ENCODE measurements at regions not wholly inside any gene's neighbourhood (a gene's known extent, or its start where the extent isn't known, plus 50 kb on each side); places are given as distances from the start of the nearest gene placed in this dataset.

DNA sequence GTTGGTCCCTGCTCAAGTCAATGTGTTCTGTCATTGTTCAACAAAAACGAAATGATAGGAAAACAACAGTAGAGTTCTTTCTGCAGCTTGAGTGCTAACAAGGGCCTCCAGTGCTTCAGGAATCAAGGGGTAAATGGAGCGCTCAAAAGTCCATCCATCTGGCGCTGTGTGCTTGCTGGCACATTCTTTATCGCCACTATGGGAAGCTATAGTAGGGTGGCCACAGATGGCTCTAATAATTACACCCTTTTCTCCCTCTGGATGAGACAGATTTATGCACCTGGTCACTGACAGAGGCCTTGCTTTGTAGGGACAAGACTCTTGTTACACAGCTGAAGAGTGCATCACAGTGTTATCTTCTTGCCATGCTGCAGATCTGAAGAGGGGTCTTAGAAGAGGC is 136.0 kb downstream of the GDAP2 start:
- ATAC-seq: no peak
- H3K4me3 ChIP-seq: no peak overlapping the region
- no peak for DNase-seq
- H3K9me3 ChIP-seq: no peaks in the 10 kb centered on the region
- no peaks in the 10 kb centered on the region for H3K27me3 ChIP-seq
- TF ChIP-seq, protein P1, sequence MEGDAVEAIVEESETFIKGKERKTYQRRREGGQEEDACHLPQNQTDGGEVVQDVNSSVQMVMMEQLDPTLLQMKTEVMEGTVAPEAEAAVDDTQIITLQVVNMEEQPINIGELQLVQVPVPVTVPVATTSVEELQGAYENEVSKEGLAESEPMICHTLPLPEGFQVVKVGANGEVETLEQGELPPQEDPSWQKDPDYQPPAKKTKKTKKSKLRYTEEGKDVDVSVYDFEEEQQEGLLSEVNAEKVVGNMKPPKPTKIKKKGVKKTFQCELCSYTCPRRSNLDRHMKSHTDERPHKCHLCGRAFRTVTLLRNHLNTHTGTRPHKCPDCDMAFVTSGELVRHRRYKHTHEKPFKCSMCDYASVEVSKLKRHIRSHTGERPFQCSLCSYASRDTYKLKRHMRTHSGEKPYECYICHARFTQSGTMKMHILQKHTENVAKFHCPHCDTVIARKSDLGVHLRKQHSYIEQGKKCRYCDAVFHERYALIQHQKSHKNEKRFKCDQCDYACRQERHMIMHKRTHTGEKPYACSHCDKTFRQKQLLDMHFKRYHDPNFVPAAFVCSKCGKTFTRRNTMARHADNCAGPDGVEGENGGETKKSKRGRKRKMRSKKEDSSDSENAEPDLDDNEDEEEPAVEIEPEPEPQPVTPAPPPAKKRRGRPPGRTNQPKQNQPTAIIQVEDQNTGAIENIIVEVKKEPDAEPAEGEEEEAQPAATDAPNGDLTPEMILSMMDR (IDR thresholded peaks at IDR 0.05): no peak
- TF ChIP-seq POLR2A (IDR thresholded peaks at IDR 0.05): no peak
- H3K4me1 ChIP-seq: peaks cover 0 to 28% (median 19%) of the 10 kb centered on the region in 12 donors
- intact Hi-C loops (cut with DNase I): loop anchor here in 1 of 10 donors (10.0 kb wide), 1 partner anchor 101 kb away; no protein-coding TSS in a partner anchor
- WGBS, 4 donors: 80 to 88% (median 85%) methylated on average over 4 of the region's 4 CpGs
- H3K36me3 ChIP-seq: no peaks in the 10 kb centered on the region
- peak overlapping the region in 6 of 12 donors; percentile 41 to 74 (median 62) for H3K27ac ChIP-seq

- H3K9me3 ChIP-seq: no peaks in the 10 kb centered on the region
- no peaks in the 10 kb centered on the region for H3K36me3 ChIP-seq
- peaks cover 0 to 28% (median 19%) of the 10 kb centered on the region in 12 donors for H3K4me1 ChIP-seq
- intact Hi-C loops (cut with DNase I): loop anchor here in 1 of 10 donors (10.0 kb wide), 1 partner anchor 101 kb away; no protein-coding TSS in a partner anchor
- TF ChIP-seq, protein P1 (IDR thresholded peaks at IDR 0.05): no peak
- TF ChIP-seq POLR2A (IDR thresholded peaks at IDR 0.05): no peak
- WGBS, 4 donors: 7 to 26% (median 14%) methylated on average over 1 of the region's 1 CpG
- peak in 3 of 5 donors; percentile 30 to 41 (median 41) for DNase-seq
- peak overlapping the region in 9 of 12 donors; percentile 2 to 74 (median 54) for H3K27ac ChIP-seq
- H3K27me3 ChIP-seq: no peaks in the 10 kb centered on the region
- ATAC-seq: peak; percentile 60 to 90 (median 74)
- H3K4me3 ChIP-seq: no peak overlapping the region
Measured at GRCh38 chr1:117794073-117794472, 135.3 kb downstream of the GDAP2 start.

DNA sequence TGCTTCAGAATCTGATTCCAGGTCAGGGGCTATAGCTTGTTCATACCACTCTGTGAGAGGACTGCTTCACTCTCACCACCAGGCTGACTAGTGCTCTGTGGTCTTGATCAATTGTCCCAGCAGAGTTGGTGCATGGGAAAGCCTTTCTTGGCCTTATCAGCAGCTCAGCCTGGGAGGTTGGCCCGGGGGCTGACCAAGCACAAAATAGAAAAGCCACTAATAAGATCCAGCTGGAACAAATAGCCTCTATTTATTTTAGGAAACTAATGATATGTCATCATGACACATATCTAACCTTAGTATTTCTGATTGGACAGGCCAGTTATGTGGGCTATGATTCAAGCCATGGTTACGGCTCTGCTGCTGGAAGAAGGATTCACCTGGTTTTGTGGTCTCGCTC is 134.2 kb downstream of the GDAP2 start:
- TF ChIP-seq, protein P1 (IDR thresholded peaks at IDR 0.05): no peak
- TF ChIP-seq POLR2A (IDR thresholded peaks at IDR 0.05): no peak
- Histone ChIP-seq H3K27ac (peak overlapping the region in 3 of 12 donors; percentile 38 to 69 (median 61)), H3K27me3 (no peaks in the 10 kb centered on the region), H3K4me1 (peaks cover 0 to 28% (median 19%) of the 10 kb centered on the region in 12 donors), H3K9me3 (no peaks in the 10 kb centered on the region), H3K4me3 (no peak overlapping the region), H3K36me3 (no peaks in the 10 kb centered on the region)
- intact Hi-C loops (cut with DNase I): loop anchor here in 1 of 10 donors (10.0 kb wide), 1 partner anchor 100 kb away; no protein-coding TSS in a partner anchor
- 27 to 54% (median 39%) methylated on average over 3 of the region's 3 CpGs for WGBS, 4 donors
- peak in 4 of 5 donors; percentile 37 to 66 (median 42) for DNase-seq
- ATAC-seq: peak; percentile 58 to 91 (median 78)

DNA sequence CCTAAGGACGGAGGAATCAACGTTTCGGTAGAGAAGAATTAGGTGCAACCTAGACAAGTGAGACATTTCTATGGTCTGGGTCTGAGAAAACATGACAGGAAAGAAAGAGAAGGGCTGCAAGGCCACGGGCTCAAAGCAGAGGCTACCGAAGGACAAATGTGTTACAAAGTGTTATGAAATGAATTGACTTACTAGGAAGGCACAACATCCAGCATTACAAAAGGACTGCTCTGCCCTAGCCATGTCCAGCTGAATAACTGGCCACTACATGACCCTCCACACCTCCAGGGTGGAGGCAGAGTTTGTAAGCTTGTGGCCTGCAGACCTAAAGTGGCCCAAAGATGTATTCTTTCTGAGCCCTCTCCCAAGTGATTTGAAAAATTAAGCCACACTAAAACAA is 133.6 kb downstream of the GDAP2 start:
- Histone ChIP-seq H3K27me3 (no peaks in the 10 kb centered on the region), H3K4me3 (no peak overlapping the region), H3K9me3 (no peaks in the 10 kb centered on the region), H3K27ac (peak overlapping the region in 4 of 12 donors; percentile 17 to 69 (median 37)), H3K36me3 (no peaks in the 10 kb centered on the region), H3K4me1 (peaks cover 0 to 28% (median 19%) of the 10 kb centered on the region in 12 donors)
- intact Hi-C loops (cut with DNase I): loop anchor here in 1 of 10 donors (10.0 kb wide), 1 partner anchor 99 kb away; no protein-coding TSS in a partner anchor
- no peak for TF ChIP-seq POLR2A (IDR thresholded peaks at IDR 0.05)
- TF ChIP-seq, protein P1 (IDR thresholded peaks at IDR 0.05): no peak
- 74 to 83% (median 80%) methylated on average over 5 of the region's 5 CpGs for WGBS, 4 donors
- no peak for ATAC-seq
- no peak for DNase-seq

Data from heart left ventricle (tissue), 16 donors.